GM23338 (cell line): ENCODE measurements at regions not wholly inside any gene's neighbourhood (a gene's known extent, or its start where the extent isn't known, plus 50 kb on each side); places are given as distances from the start of the nearest gene placed in this dataset.
"Not testable (repeated sequence)": the region's sequence is repeated elsewhere in the genome, so short reads cannot be mapped to it uniquely, and the experiment has no call there.

Experiments
- CREB1 ChIP-seq: fragments of 250-450 bp; sonication (Bioruptor Pico); IDR thresholded peaks from 2 replicates; pipeline ENCODE4 v1.5.0; 2020; ENCODE audit warnings: low read depth, mild to moderate bottlenecking, moderate library complexity
- EZH2 ChIP-seq: fragments of 200-600 bp; sonication (generic); IDR thresholded peaks from one replicate; pipeline ENCODE4 v1.8.0; 2017; ENCODE audit warnings: antibody characterized with exemption, mild to moderate bottlenecking, low read depth; ENCODE audit not compliant: unreplicated experiment
- EZH2phosphoT487 ChIP-seq: fragments of 200-600 bp; sonication (generic); IDR thresholded peaks from one replicate; pipeline ENCODE4 v1.8.1; 2018; ENCODE audit warnings: antibody characterized with exemption; ENCODE audit not compliant: unreplicated experiment
- JUNB ChIP-seq: IDR thresholded peaks from one replicate; pipeline ENCODE4 v1.6.1; 2016; ENCODE audit warnings: antibody characterized with exemption; ENCODE audit not compliant: unreplicated experiment
- NANOG ChIP-seq: IDR thresholded peaks from 2 replicates; pipeline ENCODE4 v1.6.1; 2016; ENCODE audit warnings: antibody characterized with exemption, borderline replicate concordance
- POLR2AphosphoS5 ChIP-seq: IDR thresholded peaks from 2 replicates; pipeline ENCODE4 v1.6.1; 2016; ENCODE audit warnings: antibody characterized with exemption, low read depth
- STAT1 ChIP-seq: IDR thresholded peaks from one replicate; pipeline ENCODE4 v1.6.1; 2016; ENCODE audit warnings: antibody characterized with exemption; ENCODE audit not compliant: unreplicated experiment
- ZNF114 ChIP-seq: fragments of 250-450 bp; sonication (Bioruptor Pico); IDR thresholded peaks from 2 replicates; pipeline ENCODE4 v1.5.0; 2020; ENCODE audit warnings: mild to moderate bottlenecking, moderate library complexity
- ZNF331 ChIP-seq: fragments of 250-450 bp; sonication (Bioruptor Pico); IDR thresholded peaks from 2 replicates; pipeline ENCODE4 v1.5.0; 2020; ENCODE audit warnings: low read depth, mild to moderate bottlenecking, moderate library complexity
- TF ChIP-seq, protein P1 (sequence below), 2 experiments: fragments of 200-600 bp in 1 of 2; sonication (generic) in 1 of 2; conservative IDR thresholded peaks; 2 replicates each; pipeline versions ENCODE4 v1.5.1 to v1.6.1; 2016 to 2017; ENCODE audit warnings: antibody characterized with exemption in 2 of 2, low read depth in 2 of 2, mild to moderate bottlenecking in 2 of 2, moderate library complexity in 1 of 2
- TF ChIP-seq, protein P2 (sequence below): IDR thresholded peaks from 2 replicates; pipeline ENCODE4 v1.6.1; 2016; ENCODE audit warnings: antibody characterized with exemption
- TF ChIP-seq, protein P3 (sequence below): IDR thresholded peaks from one replicate; pipeline ENCODE4 v1.6.1; 2018; ENCODE audit warnings: antibody characterized with exemption; ENCODE audit not compliant: unreplicated experiment
- TF ChIP-seq, protein P4 (sequence below): fragments of 250-450 bp; sonication (Bioruptor Pico); IDR thresholded peaks from 2 replicates; pipeline ENCODE4 v1.5.0; 2020; ENCODE audit warnings: mild to moderate bottlenecking, moderate library complexity

DNA sequence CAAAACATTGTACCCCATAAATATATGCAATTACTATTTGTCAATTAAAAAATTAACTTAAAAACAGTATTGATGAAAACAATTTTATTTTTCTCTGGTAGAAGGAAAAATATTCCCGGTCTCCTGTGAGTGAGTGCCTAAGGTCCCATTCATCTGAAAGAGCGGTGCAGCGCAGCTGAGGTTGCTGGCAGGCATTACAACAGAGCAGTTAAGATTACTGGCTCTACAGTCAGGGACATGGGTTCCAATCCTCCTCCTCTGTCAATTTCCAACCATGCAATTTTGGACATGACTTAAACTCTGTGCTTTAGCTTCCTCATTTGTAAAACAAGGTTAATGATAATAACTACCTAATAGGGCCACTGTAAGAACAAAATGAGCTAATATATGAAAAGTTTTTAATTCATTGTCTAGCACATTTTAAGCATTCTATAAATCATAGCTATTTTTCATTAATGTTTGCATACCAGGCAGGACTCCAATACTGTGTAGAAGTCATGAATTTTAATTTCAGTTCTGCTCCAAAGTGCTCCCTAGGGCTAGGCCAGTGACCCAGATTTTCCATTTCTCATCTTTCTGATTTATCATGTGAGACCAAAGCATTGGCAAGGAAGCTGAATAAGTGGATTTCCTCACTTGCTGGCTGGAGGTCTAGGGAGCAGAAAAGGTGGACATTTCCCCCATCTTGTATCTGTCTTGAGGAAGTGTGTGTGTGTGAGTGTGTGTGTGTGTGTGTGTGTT lies 174.2 kb upstream of the NBPF19 start:
- not testable (repeated sequence) for TF ChIP-seq EZH2; ZNF331 (CRISPR knock-in tag); POLR2AphosphoS5; EZH2phosphoT487; JUNB; STAT1; CREB1 (CRISPR knock-in tag); NANOG; ZNF114 (CRISPR knock-in tag)
- TF ChIP-seq, protein P1, sequence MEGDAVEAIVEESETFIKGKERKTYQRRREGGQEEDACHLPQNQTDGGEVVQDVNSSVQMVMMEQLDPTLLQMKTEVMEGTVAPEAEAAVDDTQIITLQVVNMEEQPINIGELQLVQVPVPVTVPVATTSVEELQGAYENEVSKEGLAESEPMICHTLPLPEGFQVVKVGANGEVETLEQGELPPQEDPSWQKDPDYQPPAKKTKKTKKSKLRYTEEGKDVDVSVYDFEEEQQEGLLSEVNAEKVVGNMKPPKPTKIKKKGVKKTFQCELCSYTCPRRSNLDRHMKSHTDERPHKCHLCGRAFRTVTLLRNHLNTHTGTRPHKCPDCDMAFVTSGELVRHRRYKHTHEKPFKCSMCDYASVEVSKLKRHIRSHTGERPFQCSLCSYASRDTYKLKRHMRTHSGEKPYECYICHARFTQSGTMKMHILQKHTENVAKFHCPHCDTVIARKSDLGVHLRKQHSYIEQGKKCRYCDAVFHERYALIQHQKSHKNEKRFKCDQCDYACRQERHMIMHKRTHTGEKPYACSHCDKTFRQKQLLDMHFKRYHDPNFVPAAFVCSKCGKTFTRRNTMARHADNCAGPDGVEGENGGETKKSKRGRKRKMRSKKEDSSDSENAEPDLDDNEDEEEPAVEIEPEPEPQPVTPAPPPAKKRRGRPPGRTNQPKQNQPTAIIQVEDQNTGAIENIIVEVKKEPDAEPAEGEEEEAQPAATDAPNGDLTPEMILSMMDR (conservative IDR thresholded peaks at IDR 0.05; ENCODE audit: low read depth in 2 of 2): not testable (repeated sequence)
- TF ChIP-seq, protein P2, sequence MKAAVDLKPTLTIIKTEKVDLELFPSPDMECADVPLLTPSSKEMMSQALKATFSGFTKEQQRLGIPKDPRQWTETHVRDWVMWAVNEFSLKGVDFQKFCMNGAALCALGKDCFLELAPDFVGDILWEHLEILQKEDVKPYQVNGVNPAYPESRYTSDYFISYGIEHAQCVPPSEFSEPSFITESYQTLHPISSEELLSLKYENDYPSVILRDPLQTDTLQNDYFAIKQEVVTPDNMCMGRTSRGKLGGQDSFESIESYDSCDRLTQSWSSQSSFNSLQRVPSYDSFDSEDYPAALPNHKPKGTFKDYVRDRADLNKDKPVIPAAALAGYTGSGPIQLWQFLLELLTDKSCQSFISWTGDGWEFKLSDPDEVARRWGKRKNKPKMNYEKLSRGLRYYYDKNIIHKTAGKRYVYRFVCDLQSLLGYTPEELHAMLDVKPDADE: not testable (repeated sequence)
- TF ChIP-seq, protein P3, sequence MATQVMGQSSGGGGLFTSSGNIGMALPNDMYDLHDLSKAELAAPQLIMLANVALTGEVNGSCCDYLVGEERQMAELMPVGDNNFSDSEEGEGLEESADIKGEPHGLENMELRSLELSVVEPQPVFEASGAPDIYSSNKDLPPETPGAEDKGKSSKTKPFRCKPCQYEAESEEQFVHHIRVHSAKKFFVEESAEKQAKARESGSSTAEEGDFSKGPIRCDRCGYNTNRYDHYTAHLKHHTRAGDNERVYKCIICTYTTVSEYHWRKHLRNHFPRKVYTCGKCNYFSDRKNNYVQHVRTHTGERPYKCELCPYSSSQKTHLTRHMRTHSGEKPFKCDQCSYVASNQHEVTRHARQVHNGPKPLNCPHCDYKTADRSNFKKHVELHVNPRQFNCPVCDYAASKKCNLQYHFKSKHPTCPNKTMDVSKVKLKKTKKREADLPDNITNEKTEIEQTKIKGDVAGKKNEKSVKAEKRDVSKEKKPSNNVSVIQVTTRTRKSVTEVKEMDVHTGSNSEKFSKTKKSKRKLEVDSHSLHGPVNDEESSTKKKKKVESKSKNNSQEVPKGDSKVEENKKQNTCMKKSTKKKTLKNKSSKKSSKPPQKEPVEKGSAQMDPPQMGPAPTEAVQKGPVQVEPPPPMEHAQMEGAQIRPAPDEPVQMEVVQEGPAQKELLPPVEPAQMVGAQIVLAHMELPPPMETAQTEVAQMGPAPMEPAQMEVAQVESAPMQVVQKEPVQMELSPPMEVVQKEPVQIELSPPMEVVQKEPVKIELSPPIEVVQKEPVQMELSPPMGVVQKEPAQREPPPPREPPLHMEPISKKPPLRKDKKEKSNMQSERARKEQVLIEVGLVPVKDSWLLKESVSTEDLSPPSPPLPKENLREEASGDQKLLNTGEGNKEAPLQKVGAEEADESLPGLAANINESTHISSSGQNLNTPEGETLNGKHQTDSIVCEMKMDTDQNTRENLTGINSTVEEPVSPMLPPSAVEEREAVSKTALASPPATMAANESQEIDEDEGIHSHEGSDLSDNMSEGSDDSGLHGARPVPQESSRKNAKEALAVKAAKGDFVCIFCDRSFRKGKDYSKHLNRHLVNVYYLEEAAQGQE: not testable (repeated sequence)
- TF ChIP-seq, protein P4, sequence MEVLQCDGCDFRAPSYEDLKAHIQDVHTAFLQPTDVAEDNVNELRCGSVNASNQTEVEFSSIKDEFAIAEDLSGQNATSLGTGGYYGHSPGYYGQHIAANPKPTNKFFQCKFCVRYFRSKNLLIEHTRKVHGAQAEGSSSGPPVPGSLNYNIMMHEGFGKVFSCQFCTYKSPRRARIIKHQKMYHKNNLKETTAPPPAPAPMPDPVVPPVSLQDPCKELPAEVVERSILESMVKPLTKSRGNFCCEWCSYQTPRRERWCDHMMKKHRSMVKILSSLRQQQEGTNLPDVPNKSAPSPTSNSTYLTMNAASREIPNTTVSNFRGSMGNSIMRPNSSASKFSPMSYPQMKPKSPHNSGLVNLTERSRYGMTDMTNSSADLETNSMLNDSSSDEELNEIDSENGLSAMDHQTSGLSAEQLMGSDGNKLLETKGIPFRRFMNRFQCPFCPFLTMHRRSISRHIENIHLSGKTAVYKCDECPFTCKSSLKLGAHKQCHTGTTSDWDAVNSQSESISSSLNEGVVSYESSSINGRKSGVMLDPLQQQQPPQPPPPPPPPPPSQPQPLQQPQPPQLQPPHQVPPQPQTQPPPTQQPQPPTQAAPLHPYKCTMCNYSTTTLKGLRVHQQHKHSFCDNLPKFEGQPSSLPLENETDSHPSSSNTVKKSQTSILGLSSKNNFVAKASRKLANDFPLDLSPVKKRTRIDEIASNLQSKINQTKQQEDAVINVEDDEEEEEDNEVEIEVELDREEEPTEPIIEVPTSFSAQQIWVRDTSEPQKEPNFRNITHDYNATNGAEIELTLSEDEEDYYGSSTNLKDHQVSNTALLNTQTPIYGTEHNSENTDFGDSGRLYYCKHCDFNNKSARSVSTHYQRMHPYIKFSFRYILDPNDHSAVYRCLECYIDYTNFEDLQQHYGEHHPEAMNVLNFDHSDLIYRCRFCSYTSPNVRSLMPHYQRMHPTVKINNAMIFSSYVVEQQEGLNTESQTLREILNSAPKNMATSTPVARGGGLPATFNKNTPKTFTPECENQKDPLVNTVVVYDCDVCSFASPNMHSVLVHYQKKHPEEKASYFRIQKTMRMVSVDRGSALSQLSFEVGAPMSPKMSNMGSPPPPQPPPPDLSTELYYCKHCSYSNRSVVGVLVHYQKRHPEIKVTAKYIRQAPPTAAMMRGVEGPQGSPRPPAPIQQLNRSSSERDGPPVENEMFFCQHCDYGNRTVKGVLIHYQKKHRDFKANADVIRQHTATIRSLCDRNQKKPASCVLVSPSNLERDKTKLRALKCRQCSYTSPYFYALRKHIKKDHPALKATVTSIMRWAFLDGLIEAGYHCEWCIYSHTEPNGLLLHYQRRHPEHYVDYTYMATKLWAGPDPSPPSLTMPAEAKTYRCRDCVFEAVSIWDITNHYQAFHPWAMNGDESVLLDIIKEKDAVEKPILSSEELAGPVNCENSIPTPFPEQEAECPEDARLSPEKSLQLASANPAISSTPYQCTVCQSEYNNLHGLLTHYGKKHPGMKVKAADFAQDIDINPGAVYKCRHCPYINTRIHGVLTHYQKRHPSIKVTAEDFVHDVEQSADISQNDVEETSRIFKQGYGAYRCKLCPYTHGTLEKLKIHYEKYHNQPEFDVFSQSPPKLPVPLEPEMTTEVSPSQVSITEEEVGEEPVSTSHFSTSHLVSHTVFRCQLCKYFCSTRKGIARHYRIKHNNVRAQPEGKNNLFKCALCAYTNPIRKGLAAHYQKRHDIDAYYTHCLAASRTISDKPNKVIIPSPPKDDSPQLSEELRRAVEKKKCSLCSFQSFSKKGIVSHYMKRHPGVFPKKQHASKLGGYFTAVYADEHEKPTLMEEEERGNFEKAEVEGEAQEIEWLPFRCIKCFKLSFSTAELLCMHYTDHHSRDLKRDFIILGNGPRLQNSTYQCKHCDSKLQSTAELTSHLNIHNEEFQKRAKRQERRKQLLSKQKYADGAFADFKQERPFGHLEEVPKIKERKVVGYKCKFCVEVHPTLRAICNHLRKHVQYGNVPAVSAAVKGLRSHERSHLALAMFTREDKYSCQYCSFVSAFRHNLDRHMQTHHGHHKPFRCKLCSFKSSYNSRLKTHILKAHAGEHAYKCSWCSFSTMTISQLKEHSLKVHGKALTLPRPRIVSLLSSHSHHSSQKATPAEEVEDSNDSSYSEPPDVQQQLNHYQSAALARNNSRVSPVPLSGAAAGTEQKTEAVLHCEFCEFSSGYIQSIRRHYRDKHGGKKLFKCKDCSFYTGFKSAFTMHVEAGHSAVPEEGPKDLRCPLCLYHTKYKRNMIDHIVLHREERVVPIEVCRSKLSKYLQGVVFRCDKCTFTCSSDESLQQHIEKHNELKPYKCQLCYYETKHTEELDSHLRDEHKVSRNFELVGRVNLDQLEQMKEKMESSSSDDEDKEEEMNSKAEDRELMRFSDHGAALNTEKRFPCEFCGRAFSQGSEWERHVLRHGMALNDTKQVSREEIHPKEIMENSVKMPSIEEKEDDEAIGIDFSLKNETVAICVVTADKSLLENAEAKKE (CRISPR knock-in tag): not testable (repeated sequence)
